Stimulated activated CD8-positive, alpha-beta memory T cell treated with anti-CD3 and anti-CD28 coated beads, Interleukin-7, amount 100 ng/mL, for 1 hour (primary cell): ENCODE measurements at regions not wholly inside any gene's neighbourhood (a gene's known extent, or its start where the extent isn't known, plus 50 kb on each side); places are given as distances from the start of the nearest gene placed in this dataset.
"Not testable (repeated sequence)": the region's sequence is repeated elsewhere in the genome, so short reads cannot be mapped to it uniquely, and the experiment has no call there.

Experiments
- DNase-seq, 2 donors: peaks; one replicate each; pipeline ENCODE4 v3.0.0-alpha.2; 2020; ENCODE audit warnings: low read depth in 2 of 2

- not testable (repeated sequence) for DNase-seq
Measured at GRCh38 chr10:28896791-28897409, 219.6 kb downstream of the BAMBI start.

- no peak for DNase-seq
Measured at GRCh38 chr10:28897617-28898464, 220.5 kb downstream of the BAMBI start.

- no peak for DNase-seq
Measured at GRCh38 chr10:28902215-28902614, 224.9 kb downstream of the BAMBI start.

- no peak for DNase-seq
Measured at GRCh38 chr10:28903063-28903462, 225.7 kb downstream of the BAMBI start.

GRCh38 chr10:28903736-28904135, 226.4 kb downstream of the BAMBI start:
- no peak for DNase-seq

GRCh38 chr10:28905371-28905770, 228.1 kb downstream of the BAMBI start:
- DNase-seq = no peak

GRCh38 chr10:28906011-28906411, 228.7 kb downstream of the BAMBI start:
- DNase-seq = no peak

GRCh38 chr10:28906415-28906814, 229.1 kb downstream of the BAMBI start:
- DNase-seq = no peak

GRCh38 chr10:28906934-28907333, 229.6 kb downstream of the BAMBI start:
- no peak for DNase-seq

GRCh38 chr10:28909875-28910274, 232.6 kb downstream of the BAMBI start:
- DNase-seq = no peak

GRCh38 chr10:28910956-28911355, 233.6 kb downstream of the BAMBI start:
- DNase-seq = no peak

- DNase-seq = not testable (repeated sequence)
Measured at GRCh38 chr10:28911511-28911910, 234.2 kb downstream of the BAMBI start.

GRCh38 chr10:28912017-28912783, 234.9 kb downstream of the BAMBI start:
- no peak for DNase-seq

GRCh38 chr10:28913436-28914237, 236.3 kb downstream of the BAMBI start:
- DNase-seq = no peak

- no peak for DNase-seq
Measured at GRCh38 chr10:28914701-28915100, 237.4 kb downstream of the BAMBI start.

GRCh38 chr10:28915989-28916588, 238.8 kb downstream of the BAMBI start:
- DNase-seq = no peak

GRCh38 chr10:28920091-28920490, 242.8 kb downstream of the BAMBI start:
- no peak for DNase-seq

- no peak for DNase-seq
Measured at GRCh38 chr10:28922127-28922526, 244.8 kb downstream of the BAMBI start.

- no peak for DNase-seq
Measured at GRCh38 chr10:28922861-28923260, 245.5 kb downstream of the BAMBI start.

- DNase-seq = no peak
Measured at GRCh38 chr10:28924717-28925116, 247.4 kb downstream of the BAMBI start.

- no peak for DNase-seq
Measured at GRCh38 chr10:28925121-28925663, 247.9 kb downstream of the BAMBI start.
